GM13977 (cell line): ENCODE measurements at regions not wholly inside any gene's neighbourhood (a gene's known extent, or its start where the extent isn't known, plus 50 kb on each side); places are given as distances from the start of the nearest gene placed in this dataset.

Experiments used
- DNase-seq: peaks from one replicate; pipeline ENCODE4 v3.0.0; 2012; ENCODE audit warnings: low spot score
- CTCF ChIP-seq: IDR thresholded peaks from 2 replicates; pipeline ENCODE4 v1.5.1; 2012; ENCODE audit warnings: mild to moderate bottlenecking, control low read depth; ENCODE audit not compliant: insufficient read depth; ENCODE audit errors: extremely low read depth, missing control alignments
- in situ Hi-C: fragments of 300-500 bp; cut with MboI; formaldehyde crosslinking; loops from one replicate; pipeline ENCODE4 v1.12.0; 2022; ENCODE audit warnings: low sequenced_read_pairs, low pct_unique_long_range_greater_than_20kb, mixed read lengths, inconsistent platforms; ENCODE audit not compliant: unreplicated experiment

DNA sequence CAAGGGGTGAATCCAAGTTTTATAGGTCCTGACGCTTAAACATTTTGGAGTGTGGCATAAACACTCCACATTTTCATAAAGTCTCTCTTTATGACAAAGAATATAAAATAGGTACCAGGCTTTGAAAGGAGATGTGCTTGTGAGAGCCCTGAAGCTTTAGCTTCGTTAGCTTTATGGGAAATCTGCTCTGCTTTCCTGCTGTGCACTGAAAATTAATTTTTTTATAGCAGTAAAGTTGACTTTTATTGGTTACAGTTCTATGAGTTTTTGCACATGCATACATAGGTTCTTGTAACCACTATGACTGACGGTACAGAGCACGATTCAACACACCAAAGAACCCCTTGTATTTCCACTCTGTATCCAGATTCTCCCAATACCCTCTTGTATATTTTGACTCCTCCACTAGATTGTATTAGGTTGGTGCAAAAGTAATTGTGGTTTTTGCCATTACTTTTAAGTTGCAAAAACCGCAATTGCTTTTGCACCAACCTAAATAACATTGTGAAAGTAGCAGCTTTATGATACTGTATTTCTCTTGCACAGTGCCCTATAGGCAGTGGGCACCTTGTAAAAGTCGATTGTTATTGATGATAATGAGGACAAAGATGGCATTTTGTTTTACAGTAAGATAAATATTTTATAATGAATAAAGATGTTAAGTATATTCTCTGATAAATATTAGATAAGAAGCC is 145.2 kb upstream of the AKIRIN2 start:
- in situ Hi-C loops = loop anchor here (25.0 kb wide), 1 partner anchor 640 kb away; no protein-coding TSS in a partner anchor
- no peak for TF ChIP-seq CTCF
- no peak for DNase-seq

DNA sequence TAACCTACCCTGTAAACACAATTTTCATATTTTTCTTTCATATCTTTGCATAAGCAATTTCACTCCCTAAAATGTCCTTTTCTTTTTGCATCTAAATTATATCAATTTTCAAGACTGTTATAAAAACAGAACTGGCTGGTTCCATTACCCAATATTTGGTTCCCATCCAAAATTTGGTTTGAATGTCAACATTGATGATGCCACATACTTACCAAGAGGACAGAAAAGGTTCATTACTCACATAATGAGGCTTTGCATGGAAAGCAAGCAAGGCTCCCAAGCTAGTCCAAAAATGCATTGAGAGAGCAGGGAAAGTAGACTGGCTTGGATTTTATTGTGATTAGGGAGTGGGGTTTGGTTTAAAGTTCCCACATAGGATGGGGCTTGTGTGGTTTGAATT is 144.4 kb upstream of the AKIRIN2 start:
- no peak for TF ChIP-seq CTCF
- no peak for DNase-seq
- in situ Hi-C loops = loop anchor here (25.0 kb wide), 1 partner anchor 641 kb away; no protein-coding TSS in a partner anchor

DNA sequence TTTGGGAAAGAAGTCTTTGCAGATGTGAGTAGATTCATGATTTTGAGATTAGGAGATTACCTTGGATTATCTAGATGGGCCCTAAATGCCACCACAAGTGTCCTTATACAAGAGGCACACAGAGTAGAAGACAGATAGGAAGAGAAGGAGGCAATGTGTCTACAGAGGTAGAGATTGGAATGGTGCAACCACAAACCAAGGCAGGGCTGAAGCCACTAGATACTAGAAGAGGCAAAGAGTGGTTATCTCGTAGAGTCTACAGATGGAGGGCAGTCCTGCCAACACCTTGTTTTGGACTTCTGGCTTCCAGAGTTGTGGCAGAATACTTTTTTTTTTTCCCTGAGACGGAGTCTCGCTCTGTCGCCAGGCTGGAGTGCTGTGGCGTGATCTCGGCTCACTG is 138.3 kb upstream of the AKIRIN2 start:
- in situ Hi-C loops = loop anchor here (25.0 kb wide), 1 partner anchor 647 kb away; no protein-coding TSS in a partner anchor
- no peak for DNase-seq
- no peak for TF ChIP-seq CTCF

DNA sequence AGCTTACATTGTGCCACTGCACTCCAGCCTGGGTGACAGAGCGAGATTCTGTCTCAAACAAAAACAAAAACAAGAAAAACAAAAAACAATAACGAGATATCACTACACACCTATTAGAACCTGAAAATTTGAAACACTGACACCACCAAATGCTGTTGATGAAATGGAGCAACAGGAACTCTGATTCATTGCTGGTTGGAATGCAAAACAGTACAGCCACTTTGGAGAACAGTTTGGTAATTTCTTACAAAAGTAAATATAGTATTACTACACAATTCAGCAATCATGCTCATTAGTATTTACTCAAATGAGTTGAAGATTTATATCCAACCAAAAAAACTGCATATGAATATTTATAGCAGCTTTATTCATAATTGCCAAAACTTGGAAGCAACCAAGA is 135.8 kb upstream of the AKIRIN2 start:
- no peak for TF ChIP-seq CTCF

DNA sequence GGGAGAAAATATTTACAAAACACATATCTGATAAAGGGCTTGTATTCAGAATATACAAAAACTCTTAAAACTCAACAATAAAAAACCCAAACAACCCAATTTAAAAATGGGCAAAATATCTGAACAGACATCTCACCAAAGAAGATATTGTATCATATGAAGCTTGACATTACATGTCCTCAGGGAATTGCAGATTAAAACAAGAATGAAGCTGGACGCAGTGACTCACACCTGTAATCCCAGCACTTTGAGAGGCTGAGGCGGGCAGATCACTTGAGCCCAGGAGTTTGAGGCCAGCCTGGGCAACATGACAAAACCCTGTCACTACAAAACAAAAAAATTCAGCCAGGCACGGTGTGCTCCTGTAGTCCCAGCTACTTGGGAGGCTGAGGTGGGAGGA is 135.4 kb upstream of the AKIRIN2 start:
- in situ Hi-C loops = loop anchor here (10.0 to 25.0 kb wide), 2 partner anchors 397 to 650 kb away; no protein-coding TSS in a partner anchor
- DNase-seq = no peak
- no peak for TF ChIP-seq CTCF

More for the DNA sequence above, 135.8 kb upstream of the AKIRIN2 start:
- DNase-seq = no peak
- in situ Hi-C loops = loop anchor here (10.0 to 25.0 kb wide), 2 partner anchors 397 to 649 kb away; no protein-coding TSS in a partner anchor

DNA sequence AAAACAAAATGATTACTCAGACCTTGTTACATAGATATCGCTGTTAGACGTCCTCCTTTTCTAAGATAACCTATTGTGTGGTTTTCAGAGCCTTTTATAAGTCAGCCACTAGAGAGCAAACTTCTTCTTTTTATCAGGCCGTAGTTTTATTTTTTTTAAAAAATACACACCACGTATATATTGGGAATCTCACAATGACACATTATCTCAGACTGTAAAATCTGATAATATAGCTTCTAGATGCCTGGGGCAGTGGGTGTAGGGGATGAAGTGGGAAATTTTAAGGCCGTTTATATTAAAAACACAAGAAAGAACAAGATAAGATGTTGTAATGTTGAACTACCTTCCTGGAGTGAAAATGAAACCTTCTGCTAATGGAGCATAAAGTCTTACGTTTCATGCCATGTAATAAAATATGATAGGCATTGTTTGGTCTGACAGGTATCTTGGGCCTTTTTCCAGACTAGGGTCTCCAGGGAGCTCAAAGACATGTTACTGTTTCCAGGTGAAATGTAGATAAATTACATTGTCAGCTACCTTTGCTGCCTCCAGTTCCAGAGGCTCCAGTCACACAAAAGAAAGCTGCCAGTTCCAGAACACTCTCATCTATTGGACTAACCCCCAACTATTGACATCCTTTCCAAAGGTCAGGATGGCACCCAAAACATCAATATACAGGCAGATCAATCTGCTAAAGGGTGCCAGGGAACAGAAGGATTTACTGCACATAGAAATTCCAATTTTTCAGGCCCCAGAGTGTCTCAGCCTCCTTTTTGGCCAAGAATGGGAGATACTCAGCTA is 130.2 kb upstream of the AKIRIN2 start:
- TF ChIP-seq CTCF = peak; percentile 52
- DNase-seq = peak; percentile 43
- in situ Hi-C loops = loop anchor here (5.0 to 25.0 kb wide), 3 partner anchors 90 to 655 kb away; no protein-coding TSS in a partner anchor
